Uterus (tissue), 3 donors: ENCODE measurements at regions not wholly inside any gene's neighbourhood (a gene's known extent, or its start where the extent isn't known, plus 50 kb on each side); places are given as distances from the start of the nearest gene placed in this dataset.

Source experiments
- DNase-seq, 2 donors: peaks; one replicate each; pipeline ENCODE4 v3.0.0-alpha.2; 2019 to 2020
- H3K27ac ChIP-seq, 2 donors: fragments of 200-600 bp; sonication (generic); 1 replicate in 1 of 2; 2 replicates in 1 of 2; pipeline ENCODE4 v1.5.1; 2016 to 2018
- H3K27me3 ChIP-seq, 2 donors: fragments of 200-600 bp; sonication (generic); one replicate each; pipeline ENCODE4 v1.5.1; 2018 to 2019; ENCODE audit warnings: control low read depth in 1 of 2
- H3K36me3 ChIP-seq, 2 donors: fragments of 200-600 bp; sonication (generic); one replicate each; pipeline ENCODE4 v1.5.1; 2019; ENCODE audit warnings: control low read depth in 1 of 2
- H3K4me1 ChIP-seq, 2 donors: fragments of 200-600 bp; sonication (generic); one replicate each; pipeline ENCODE4 v1.5.1; 2018 to 2019; ENCODE audit warnings: control low read depth in 1 of 2
- H3K4me3 ChIP-seq, 2 donors: fragments of 200-600 bp; sonication (generic); 1 replicate in 1 of 2; 2 replicates in 1 of 2; pipeline ENCODE4 v1.5.1; 2018 to 2019; ENCODE audit warnings: mild to moderate bottlenecking in 1 of 2
- H3K9me3 ChIP-seq, 2 donors: fragments of 200-600 bp; sonication (generic); one replicate each; pipeline ENCODE4 v1.5.1; 2019; ENCODE audit warnings: control low read depth in 1 of 2
- CTCF ChIP-seq, 4 experiments: fragments of 200-600 bp in 2 of 4; fragments of 450-650 bp in 2 of 4; sonication (generic) in 2 of 4; IDR thresholded peaks; one replicate each; pipeline ENCODE4 v1.5.1; 2016 to 2019; ENCODE audit warnings: antibody characterized with exemption in 4 of 4, mild to moderate bottlenecking in 2 of 4, moderate library complexity in 1 of 4
- POLR2A ChIP-seq, 2 donors: fragments of 450-650 bp; IDR thresholded peaks; one replicate each; pipeline ENCODE4 v1.6.1; 2016; ENCODE audit warnings: antibody characterized with exemption in 2 of 2, mild to moderate bottlenecking in 1 of 2, moderate library complexity in 1 of 2
- intact Hi-C: fragments of 100-400 bp; cut with DNase I; formaldehyde crosslinking; loops from one replicate; pipeline ENCODE4 v1.15.1; 2023; ENCODE audit warnings: low total_unique reads
- donor health status: DM: yes; HTN: yes; CAD: no.

- H3K9me3 ChIP-seq, result no peaks in the 10 kb centered on the region
- H3K4me1 ChIP-seq, result no peaks in the 10 kb centered on the region
- TF ChIP-seq POLR2A (IDR thresholded peaks at IDR 0.05) (no peak), CTCF (IDR thresholded peaks at IDR 0.05) (no peak)
- H3K4me3 ChIP-seq, result no peak overlapping the region
- no peaks in the 10 kb centered on the region for H3K27me3 ChIP-seq
- H3K36me3 ChIP-seq, result no peaks in the 10 kb centered on the region
- DNase-seq, result no peak
- intact Hi-C loops, result no loop called here
- H3K27ac ChIP-seq, result no peak overlapping the region
Observed at GRCh38 chr1:208413006-208413405, 168.8 kb upstream of the PLXNA2 start.

- TF ChIP-seq CTCF (IDR thresholded peaks at IDR 0.05), result no peak
- TF ChIP-seq POLR2A (IDR thresholded peaks at IDR 0.05), result no peak
- no peaks in the 10 kb centered on the region for H3K4me1 ChIP-seq
- DNase-seq, result no peak
- intact Hi-C loops, result no loop called here
- H3K36me3 ChIP-seq, result no peaks in the 10 kb centered on the region
- H3K27me3 ChIP-seq, result no peaks in the 10 kb centered on the region
- H3K9me3 ChIP-seq, result no peaks in the 10 kb centered on the region
- H3K4me3 ChIP-seq, result no peak overlapping the region
- no peak overlapping the region for H3K27ac ChIP-seq
Observed at GRCh38 chr1:208418667-208419066, 174.5 kb upstream of the PLXNA2 start.

- DNase-seq, result no peak
- Histone ChIP-seq H3K9me3 (no peaks in the 10 kb centered on the region), H3K4me3 (no peak overlapping the region), H3K4me1 (no peaks in the 10 kb centered on the region), H3K27me3 (no peaks in the 10 kb centered on the region), H3K36me3 (no peaks in the 10 kb centered on the region), H3K27ac (no peak overlapping the region)
- intact Hi-C loops, result no loop called here
- TF ChIP-seq POLR2A (IDR thresholded peaks at IDR 0.05), result no peak
- no peak for TF ChIP-seq CTCF (IDR thresholded peaks at IDR 0.05)
Observed at GRCh38 chr1:208419746-208420420, 175.7 kb upstream of the PLXNA2 start.

- no peak for DNase-seq
- Histone ChIP-seq H3K36me3 (no peaks in the 10 kb centered on the region), H3K4me1 (no peaks in the 10 kb centered on the region)
Observed at GRCh38 chr1:208420696-208421095, 176.5 kb upstream of the PLXNA2 start.

GRCh38 chr1:208421486-208421885 lies 177.3 kb upstream of the PLXNA2 start:
- no peaks in the 10 kb centered on the region for H3K9me3 ChIP-seq
- H3K36me3 ChIP-seq, result no peaks in the 10 kb centered on the region
- H3K4me1 ChIP-seq, result no peaks in the 10 kb centered on the region
- intact Hi-C loops, result no loop called here
- H3K27ac ChIP-seq, result no peak overlapping the region
- no peak overlapping the region for H3K4me3 ChIP-seq
- H3K27me3 ChIP-seq, result no peaks in the 10 kb centered on the region
- TF ChIP-seq POLR2A (IDR thresholded peaks at IDR 0.05) (no peak), CTCF (IDR thresholded peaks at IDR 0.05) (no peak)
- no peak for DNase-seq

More at GRCh38 chr1:208420696-208421095, 176.5 kb upstream of the PLXNA2 start:
- no peaks in the 10 kb centered on the region for H3K27me3 ChIP-seq
- H3K4me3 ChIP-seq, result no peak overlapping the region
- TF ChIP-seq POLR2A (IDR thresholded peaks at IDR 0.05), result no peak
- TF ChIP-seq CTCF (IDR thresholded peaks at IDR 0.05), result no peak
- no peak overlapping the region for H3K27ac ChIP-seq
- intact Hi-C loops, result no loop called here
- H3K9me3 ChIP-seq, result no peaks in the 10 kb centered on the region
